ENCODE measurements at regions not wholly inside any gene's neighbourhood (a gene's known extent, or its start where the extent isn't known, plus 50 kb on each side); places are given as distances from the start of the nearest gene placed in this dataset.

DNA sequence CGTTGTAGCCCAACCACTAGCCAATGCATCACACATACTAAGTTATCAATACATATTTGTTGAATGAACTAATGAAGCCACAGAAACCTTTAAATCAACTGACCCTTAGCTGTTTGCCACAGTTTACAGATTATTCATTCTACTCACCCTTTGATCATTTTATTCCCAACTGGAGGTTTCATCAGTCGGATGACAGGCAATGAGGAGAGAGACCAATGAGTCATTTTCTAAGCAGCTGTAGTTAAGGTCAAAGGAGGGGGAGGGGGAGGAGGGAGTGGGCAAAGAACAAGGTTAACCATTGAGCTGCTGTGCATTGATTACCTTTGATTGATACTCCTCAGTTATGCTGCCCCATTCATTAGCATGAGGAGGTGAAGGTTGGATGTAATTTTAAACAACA is 469.5 kb downstream of the VRK1 start:
- intact Hi-C loops (cut with micrococcal nuclease) = no loop called here
- no peak overlapping the region for H3K27ac Mint-ChIP-seq
- TF ChIP-seq, protein P1, sequence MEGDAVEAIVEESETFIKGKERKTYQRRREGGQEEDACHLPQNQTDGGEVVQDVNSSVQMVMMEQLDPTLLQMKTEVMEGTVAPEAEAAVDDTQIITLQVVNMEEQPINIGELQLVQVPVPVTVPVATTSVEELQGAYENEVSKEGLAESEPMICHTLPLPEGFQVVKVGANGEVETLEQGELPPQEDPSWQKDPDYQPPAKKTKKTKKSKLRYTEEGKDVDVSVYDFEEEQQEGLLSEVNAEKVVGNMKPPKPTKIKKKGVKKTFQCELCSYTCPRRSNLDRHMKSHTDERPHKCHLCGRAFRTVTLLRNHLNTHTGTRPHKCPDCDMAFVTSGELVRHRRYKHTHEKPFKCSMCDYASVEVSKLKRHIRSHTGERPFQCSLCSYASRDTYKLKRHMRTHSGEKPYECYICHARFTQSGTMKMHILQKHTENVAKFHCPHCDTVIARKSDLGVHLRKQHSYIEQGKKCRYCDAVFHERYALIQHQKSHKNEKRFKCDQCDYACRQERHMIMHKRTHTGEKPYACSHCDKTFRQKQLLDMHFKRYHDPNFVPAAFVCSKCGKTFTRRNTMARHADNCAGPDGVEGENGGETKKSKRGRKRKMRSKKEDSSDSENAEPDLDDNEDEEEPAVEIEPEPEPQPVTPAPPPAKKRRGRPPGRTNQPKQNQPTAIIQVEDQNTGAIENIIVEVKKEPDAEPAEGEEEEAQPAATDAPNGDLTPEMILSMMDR (IDR thresholded peaks at IDR 0.05) = no peak
- ATAC-seq (ENCODE audit: low read depth) (no peak), DNase-seq (no peak)
- ChIA-PET POLR2A (no interaction called here), CTCF (no interaction called here)
- no peaks in the 10 kb centered on the region for H3K4me1 Mint-ChIP-seq
- H3K27me3 Mint-ChIP-seq = no peaks in the 10 kb centered on the region
- no peaks in the 10 kb centered on the region for H3K9me3 Mint-ChIP-seq
- no peaks in the 10 kb centered on the region for H3K36me3 Mint-ChIP-seq (ENCODE audit: low read depth)
- no peak overlapping the region for H3K4me3 Mint-ChIP-seq

DNA sequence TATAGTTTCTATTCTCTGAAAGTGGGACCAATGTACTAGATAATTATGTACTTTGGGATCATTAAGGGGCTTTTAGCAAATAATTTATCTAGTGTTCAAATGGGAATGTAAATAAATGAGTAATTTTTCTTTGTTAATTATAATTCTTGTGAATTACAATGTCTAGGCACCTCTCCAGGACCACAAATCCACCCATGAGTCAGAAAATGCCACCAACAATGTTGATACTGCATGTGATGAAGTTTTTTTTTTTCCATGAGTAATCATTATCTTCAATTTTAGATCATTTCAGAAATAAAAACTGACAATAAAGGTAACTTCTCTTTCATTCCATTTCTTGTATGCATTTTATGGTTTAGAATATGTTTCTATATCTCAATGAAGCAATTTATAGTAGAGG is 470.3 kb downstream of the VRK1 start:
- DNase-seq (no peak), ATAC-seq (ENCODE audit: low read depth) (no peak)
- H3K4me1 Mint-ChIP-seq = no peaks in the 10 kb centered on the region
- no peaks in the 10 kb centered on the region for H3K9me3 Mint-ChIP-seq
- no peak overlapping the region for H3K27ac Mint-ChIP-seq
- ChIA-PET POLR2A (no interaction called here), CTCF (no interaction called here)
- TF ChIP-seq, protein P1 (IDR thresholded peaks at IDR 0.05) = no peak
- intact Hi-C loops (cut with micrococcal nuclease) = no loop called here
- H3K27me3 Mint-ChIP-seq = no peaks in the 10 kb centered on the region
- H3K4me3 Mint-ChIP-seq = no peak overlapping the region
- no peaks in the 10 kb centered on the region for H3K36me3 Mint-ChIP-seq (ENCODE audit: low read depth)

DNA sequence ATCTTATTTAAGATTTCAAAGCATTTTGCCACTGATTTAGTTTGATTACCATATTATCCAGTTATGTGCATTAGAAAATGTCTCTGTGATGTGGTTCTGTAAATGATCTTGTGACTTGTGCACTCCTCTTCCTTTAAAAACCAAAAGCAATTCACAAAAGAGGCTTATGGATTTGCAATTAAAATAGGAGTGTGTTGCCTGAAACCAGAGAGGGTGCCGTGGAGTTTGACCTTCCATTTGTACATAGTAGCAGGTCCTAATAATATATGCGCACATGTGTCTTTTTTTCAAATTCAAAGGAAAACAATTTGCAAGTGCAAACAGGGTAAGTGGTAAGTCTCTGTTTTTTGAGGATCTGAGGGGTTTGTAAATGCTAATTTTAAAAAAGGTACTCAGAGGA is 470.9 kb downstream of the VRK1 start:
- Mint-ChIP-seq H3K4me1 (no peaks in the 10 kb centered on the region), H3K9me3 (no peaks in the 10 kb centered on the region), H3K36me3 (ENCODE audit: low read depth) (no peaks in the 10 kb centered on the region), H3K4me3 (no peak overlapping the region), H3K27ac (no peak overlapping the region), H3K27me3 (no peaks in the 10 kb centered on the region)
- ChIA-PET CTCF (no interaction called here), POLR2A (no interaction called here)
- ATAC-seq (ENCODE audit: low read depth) (no peak), DNase-seq (no peak)
- TF ChIP-seq, protein P1 (IDR thresholded peaks at IDR 0.05) = no peak
- intact Hi-C loops (cut with micrococcal nuclease) = no loop called here

DNA sequence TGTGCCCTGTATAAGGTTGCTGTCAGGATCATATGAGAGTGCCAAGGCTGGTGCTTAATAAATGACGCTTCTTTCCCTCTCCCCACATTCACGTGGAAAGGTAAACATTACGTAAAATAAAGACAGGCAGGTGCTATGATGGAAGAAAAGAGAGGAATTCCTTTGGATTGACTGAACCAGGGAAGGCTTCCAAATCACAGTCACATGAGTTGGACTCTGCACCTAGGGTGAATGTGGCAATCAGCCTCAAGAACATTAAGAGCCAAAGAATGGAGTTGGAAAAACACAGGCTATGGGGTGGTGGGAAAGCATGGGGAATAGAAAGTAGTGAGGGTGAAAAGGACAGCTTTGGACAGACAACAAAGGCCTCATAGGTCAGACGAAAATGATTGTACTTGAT is 473.1 kb downstream of the VRK1 start:
- H3K27me3 Mint-ChIP-seq = no peaks in the 10 kb centered on the region
- no peaks in the 10 kb centered on the region for H3K36me3 Mint-ChIP-seq (ENCODE audit: low read depth)
- ChIA-PET CTCF (no interaction called here), POLR2A (no interaction called here)
- H3K27ac Mint-ChIP-seq = no peak overlapping the region
- intact Hi-C loops (cut with micrococcal nuclease) = no loop called here
- TF ChIP-seq, protein P1 (IDR thresholded peaks at IDR 0.05) = no peak
- ATAC-seq (ENCODE audit: low read depth) = no peak
- no peaks in the 10 kb centered on the region for H3K4me1 Mint-ChIP-seq
- no peak overlapping the region for H3K4me3 Mint-ChIP-seq
- no peak for DNase-seq
- no peaks in the 10 kb centered on the region for H3K9me3 Mint-ChIP-seq

DNA sequence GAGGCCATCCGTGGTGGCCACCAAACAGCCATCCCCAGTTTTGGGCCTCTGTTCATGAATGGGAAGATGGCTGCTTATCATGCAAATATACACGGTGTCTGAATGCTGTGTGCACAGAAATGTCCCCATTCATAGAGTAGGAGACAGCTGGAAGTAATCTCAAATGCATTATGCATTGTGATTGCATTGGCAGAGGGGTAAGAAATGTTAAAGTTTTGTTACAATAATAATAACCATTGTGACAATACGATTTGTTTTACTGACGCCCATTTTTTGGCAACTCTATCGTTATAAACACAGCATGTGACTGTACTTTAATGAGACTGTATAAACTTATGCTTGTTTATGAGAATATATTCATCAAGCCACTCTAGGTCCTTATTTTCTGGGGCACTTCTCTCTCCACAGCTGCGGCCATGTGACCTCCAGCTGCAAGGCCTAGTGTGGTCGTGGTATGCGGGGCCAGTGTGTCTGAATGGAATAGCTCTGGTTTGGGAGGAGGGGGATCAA is 474.3 kb downstream of the VRK1 start:
- Mint-ChIP-seq H3K9me3 (no peaks in the 10 kb centered on the region), H3K36me3 (ENCODE audit: low read depth) (no peaks in the 10 kb centered on the region), H3K4me3 (no peak overlapping the region), H3K27ac (no peak overlapping the region), H3K27me3 (peaks cover under 1% of the 10 kb centered on the region), H3K4me1 (no peaks in the 10 kb centered on the region)
- intact Hi-C loops (cut with micrococcal nuclease) = no loop called here
- ChIA-PET POLR2A (no interaction called here), CTCF (no interaction called here)
- DNase-seq (no peak), ATAC-seq (ENCODE audit: low read depth) (no peak)
- TF ChIP-seq, protein P1 (IDR thresholded peaks at IDR 0.05) = no peak

All from activated B cell treated with CpG ODN at 0.5 μM for 24 hours (primary cell).